Epithelial cell of proximal tubule (primary cell): ENCODE measurements at regions not wholly inside any gene's neighbourhood (a gene's known extent, or its start where the extent isn't known, plus 50 kb on each side); places are given as distances from the start of the nearest gene placed in this dataset.

Experiments used
- DNase-seq: peaks from one replicate; pipeline ENCODE4 v3.0.0-alpha.2; 2011; ENCODE audit warnings: low read depth
- H3K4me3 ChIP-seq: 2 replicates; pipeline ENCODE4 v1.5.1; 2011; ENCODE audit warnings: low read depth, mild to moderate bottlenecking, low read length
- TF ChIP-seq, protein P1 (sequence below): conservative IDR thresholded peaks from 2 replicates; pipeline ENCODE4 v1.5.1; 2012; ENCODE audit warnings: low read depth, mild to moderate bottlenecking, low read length

DNA sequence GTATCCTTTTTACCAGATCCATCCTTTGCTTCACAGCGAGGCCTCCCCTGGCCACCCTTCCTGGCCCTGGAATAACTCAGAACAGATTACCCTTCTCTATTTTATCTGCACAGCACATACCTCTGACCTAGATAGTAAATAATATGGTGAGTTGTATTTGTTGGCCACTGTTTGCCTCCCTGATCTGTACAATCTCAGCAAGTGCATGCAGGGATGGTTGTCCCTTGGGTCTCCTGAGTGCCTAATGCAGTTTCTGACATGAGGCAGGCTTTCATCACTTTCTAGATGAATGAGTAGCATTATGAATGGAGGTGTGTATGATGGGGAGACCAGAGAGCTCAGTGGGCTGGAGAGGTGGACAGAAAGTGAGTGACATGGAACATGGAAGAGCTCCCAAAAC is 525.1 kb upstream of the IGFBP3 start:
- DNase-seq: no peak
- TF ChIP-seq, protein P1, sequence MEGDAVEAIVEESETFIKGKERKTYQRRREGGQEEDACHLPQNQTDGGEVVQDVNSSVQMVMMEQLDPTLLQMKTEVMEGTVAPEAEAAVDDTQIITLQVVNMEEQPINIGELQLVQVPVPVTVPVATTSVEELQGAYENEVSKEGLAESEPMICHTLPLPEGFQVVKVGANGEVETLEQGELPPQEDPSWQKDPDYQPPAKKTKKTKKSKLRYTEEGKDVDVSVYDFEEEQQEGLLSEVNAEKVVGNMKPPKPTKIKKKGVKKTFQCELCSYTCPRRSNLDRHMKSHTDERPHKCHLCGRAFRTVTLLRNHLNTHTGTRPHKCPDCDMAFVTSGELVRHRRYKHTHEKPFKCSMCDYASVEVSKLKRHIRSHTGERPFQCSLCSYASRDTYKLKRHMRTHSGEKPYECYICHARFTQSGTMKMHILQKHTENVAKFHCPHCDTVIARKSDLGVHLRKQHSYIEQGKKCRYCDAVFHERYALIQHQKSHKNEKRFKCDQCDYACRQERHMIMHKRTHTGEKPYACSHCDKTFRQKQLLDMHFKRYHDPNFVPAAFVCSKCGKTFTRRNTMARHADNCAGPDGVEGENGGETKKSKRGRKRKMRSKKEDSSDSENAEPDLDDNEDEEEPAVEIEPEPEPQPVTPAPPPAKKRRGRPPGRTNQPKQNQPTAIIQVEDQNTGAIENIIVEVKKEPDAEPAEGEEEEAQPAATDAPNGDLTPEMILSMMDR: no peak
- H3K4me3 ChIP-seq: no peak overlapping the region

DNA sequence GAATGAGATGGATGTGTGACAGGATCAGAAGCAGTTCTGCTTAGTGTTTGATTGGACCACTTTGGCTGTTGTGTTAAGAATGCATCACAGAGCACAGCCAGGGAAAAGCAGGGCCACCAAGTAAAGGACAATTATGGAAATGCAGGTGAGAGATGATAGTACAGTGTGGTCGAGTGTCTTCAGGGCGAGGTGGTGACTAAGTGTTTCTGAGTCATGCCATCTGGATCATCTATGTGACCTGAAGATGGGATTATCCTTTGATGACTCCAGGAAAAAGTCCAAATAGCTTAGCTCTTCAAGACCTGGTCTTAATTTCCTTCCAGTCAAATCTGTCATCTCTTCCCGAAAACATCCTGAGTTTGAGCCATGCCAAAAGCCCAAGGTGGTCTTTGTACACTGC is 523.2 kb upstream of the IGFBP3 start:
- TF ChIP-seq, protein P1: no peak
- no peak overlapping the region for H3K4me3 ChIP-seq
- DNase-seq: no peak

DNA sequence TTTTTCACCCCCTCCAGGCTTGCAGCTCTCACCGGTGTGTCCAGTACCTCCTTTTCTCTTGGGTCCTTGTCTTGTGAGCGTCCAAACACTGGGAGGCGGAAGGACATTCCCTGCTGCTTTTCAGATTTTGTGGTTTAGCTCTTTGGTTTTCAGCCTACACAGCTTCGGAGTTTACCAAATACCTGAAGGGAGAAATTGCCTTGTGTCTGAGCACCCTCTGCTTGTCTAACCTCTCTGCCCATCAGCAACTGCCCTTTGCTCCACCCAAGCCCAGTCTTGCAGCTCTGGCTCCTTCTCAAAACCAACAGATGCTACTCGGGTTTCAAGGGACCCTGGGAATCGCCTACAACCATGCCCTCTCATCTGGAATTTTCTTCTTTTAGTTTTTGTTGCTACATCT is 519.1 kb upstream of the IGFBP3 start:
- no peak for DNase-seq
- TF ChIP-seq, protein P1: no peak
- no peak overlapping the region for H3K4me3 ChIP-seq

DNA sequence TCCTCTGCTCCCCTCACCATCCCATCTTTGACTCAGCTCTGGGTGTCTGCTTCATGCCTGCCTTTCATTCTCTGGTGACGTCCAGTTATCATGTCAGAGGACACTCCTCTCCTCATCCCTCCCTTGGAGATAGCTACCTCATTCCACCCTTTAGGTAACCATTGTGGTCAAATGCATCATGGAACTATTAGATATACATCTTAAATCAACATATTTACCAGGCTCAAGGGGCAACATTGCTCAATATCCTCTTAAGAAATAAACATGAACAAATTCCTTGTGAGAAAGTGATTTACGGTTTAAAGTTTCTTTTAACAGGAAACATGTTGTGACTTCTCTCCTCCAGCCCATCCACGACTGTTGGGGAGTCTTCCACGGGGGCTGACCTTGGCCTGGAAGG is 511.6 kb upstream of the IGFBP3 start:
- DNase-seq: no peak
- TF ChIP-seq, protein P1: no peak

DNA sequence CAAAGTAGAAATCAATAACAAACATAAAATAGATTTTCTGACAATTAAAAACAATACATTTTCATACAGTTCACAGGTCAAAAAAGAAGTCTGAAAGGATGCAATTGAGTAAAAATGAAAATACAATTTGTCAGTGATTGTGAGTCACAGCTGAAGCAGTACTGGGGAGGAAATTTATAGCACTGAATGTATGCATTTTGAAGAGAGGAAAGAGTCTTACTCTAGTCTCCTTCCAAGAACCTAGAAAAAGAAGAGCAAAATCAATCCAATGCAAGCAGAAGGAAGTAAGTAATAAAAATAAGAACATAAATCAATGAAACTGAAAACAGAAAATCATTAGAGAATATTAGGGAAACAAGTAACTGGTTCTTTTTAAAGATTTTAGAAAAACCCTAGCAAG is 507.2 kb upstream of the IGFBP3 start:
- no peak overlapping the region for H3K4me3 ChIP-seq
- TF ChIP-seq, protein P1: no peak
- DNase-seq: no peak

More for the DNA sequence above, 511.6 kb upstream of the IGFBP3 start:
- no peak overlapping the region for H3K4me3 ChIP-seq

DNA sequence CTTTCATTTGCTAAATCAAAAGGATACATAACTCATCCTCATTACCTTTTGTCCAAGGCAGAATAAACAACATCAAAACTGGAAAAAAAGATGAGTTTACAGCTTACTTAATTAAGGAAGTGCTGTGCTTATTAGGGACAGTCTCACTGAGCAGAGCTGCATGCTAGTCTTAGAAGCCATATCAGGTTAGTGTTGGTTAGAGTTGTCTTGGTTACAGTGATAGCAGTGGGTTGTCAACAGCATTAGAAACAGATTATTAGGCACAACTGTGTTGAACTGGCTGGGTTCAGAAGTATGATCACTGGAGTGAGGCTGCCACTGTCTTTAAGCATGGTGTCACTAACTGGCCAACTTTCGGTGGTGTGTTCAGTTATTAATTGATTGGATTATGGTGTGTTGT is 503.9 kb upstream of the IGFBP3 start:
- no peak for DNase-seq
- TF ChIP-seq, protein P1: no peak
- no peak overlapping the region for H3K4me3 ChIP-seq

DNA sequence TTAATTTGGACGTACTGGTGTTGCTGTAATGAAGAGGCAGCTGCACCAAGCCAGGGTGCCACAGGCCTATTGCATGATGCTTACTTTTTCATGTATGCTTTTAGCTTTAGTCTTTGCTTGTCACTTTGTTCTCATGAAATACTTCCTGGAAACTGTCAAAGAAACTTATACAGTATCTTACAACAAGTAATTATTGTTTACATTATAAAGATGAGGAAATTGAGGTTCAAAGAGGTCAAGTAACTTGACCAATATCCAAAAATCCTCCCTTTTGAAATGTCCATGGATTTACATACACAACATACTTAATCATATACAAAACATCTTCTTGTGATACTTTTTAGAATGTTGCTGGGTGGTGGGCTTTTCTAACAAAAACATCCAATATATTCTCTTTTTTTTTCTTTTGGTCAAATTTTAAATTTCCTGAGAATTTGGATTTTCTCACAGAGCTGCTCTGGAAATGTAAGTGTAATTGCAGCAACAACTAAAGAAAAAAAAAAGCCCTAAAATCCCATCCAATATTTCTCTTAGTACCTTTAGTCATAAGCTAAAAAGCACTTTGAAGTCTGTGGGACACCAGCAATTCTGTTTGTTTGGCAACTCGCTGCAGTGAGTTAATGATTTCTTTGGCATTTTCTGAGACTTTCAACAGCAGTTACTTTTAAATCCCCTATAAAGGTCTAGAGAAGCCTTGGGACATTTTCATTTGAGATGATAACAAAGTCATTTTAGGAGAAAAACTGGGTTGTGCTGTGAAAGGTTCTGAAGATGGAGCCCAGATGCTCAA is 500.6 kb upstream of the IGFBP3 start:
- peak; percentile 3 for DNase-seq
- TF ChIP-seq, protein P1: no peak
- no peak overlapping the region for H3K4me3 ChIP-seq
